ENCODE measurements at regions not wholly inside any gene's neighbourhood (a gene's known extent, or its start where the extent isn't known, plus 50 kb on each side); places are given as distances from the start of the nearest gene placed in this dataset.
"Not testable (repeated sequence)": the region's sequence is repeated elsewhere in the genome, so short reads cannot be mapped to it uniquely, and the experiment has no call there.

GRCh38 chr16:88331989-88332920 is 50.5 kb upstream of the ZNF469 start:
- Histone ChIP-seq H3K36me3 (ENCODE audit: insufficient read depth, low read length) (no peaks in the 10 kb centered on the region), H3K4me1 (ENCODE audit: control insufficient read depth, insufficient read depth, low read length) (peaks cover 50% of the 10 kb centered on the region), H3K4me3 (ENCODE audit: low read length) (peak overlapping the region; percentile 56), H3K9ac (ENCODE audit: low read depth, low read length) (peak overlapping the region; percentile 95), H3K9me3 (replicated peaks; ENCODE audit: low read length) (peaks cover 3% of the 10 kb centered on the region), H3K27me3 (ENCODE audit: control insufficient read depth, insufficient read depth, low read length) (no peaks in the 10 kb centered on the region), H3K4me2 (ENCODE audit: low read length) (peak overlapping the region; percentile 76)

- peaks cover 50% of the 10 kb centered on the region for H3K4me1 ChIP-seq (ENCODE audit: control insufficient read depth, insufficient read depth, low read length)
- not testable (repeated sequence) for H3K27me3 ChIP-seq (ENCODE audit: control insufficient read depth, insufficient read depth, low read length); H3K9me3 ChIP-seq (replicated peaks; ENCODE audit: low read length); H3K36me3 ChIP-seq (ENCODE audit: insufficient read depth, low read length)
- peak overlapping the region; percentile 56 for H3K4me3 ChIP-seq (ENCODE audit: low read length)
- peak overlapping the region; percentile 95 for H3K9ac ChIP-seq (ENCODE audit: low read depth, low read length)
- peak overlapping the region; percentile 76 for H3K4me2 ChIP-seq (ENCODE audit: low read length)
Observed at GRCh38 chr16:88332921-88333825, 49.6 kb upstream of the ZNF469 start.

Measured in skeletal muscle satellite cell (primary cell).